GM18508 (cell line): ENCODE measurements at regions not wholly inside any gene's neighbourhood (a gene's known extent, or its start where the extent isn't known, plus 50 kb on each side); places are given as distances from the start of the nearest gene placed in this dataset.
"Not testable (repeated sequence)": the region's sequence is repeated elsewhere in the genome, so short reads cannot be mapped to it uniquely, and the experiment has no call there.

Source experiments
- ATAC-seq: cut with Tn5 transposase; IDR thresholded peaks from one replicate; pipeline ENCODE4 v1.9.1; 2021; ENCODE audit warnings: moderate number of reproducible peaks; ENCODE audit not compliant: insufficient read depth, unreplicated experiment

GRCh38 chr6:139703780-139704179 lies 329.3 kb upstream of the CITED2 start:
- no peak for ATAC-seq

GRCh38 chr6:139702706-139703105 lies 328.3 kb upstream of the CITED2 start:
- ATAC-seq, result no peak

- ATAC-seq, result no peak
Observed at GRCh38 chr6:139701695-139702094, 327.2 kb upstream of the CITED2 start.

- ATAC-seq, result no peak
Observed at GRCh38 chr6:139701003-139701402, 326.6 kb upstream of the CITED2 start.

- ATAC-seq, result no peak
Observed at GRCh38 chr6:139699911-139700310, 325.5 kb upstream of the CITED2 start.

GRCh38 chr6:139699335-139699734 lies 324.9 kb upstream of the CITED2 start:
- ATAC-seq, result no peak

GRCh38 chr6:139698526-139699176 lies 324.2 kb upstream of the CITED2 start:
- no peak for ATAC-seq

- not testable (repeated sequence) for ATAC-seq
Observed at GRCh38 chr6:139697856-139698255, 323.4 kb upstream of the CITED2 start.

GRCh38 chr6:139696991-139697390 lies 322.5 kb upstream of the CITED2 start:
- not testable (repeated sequence) for ATAC-seq

- ATAC-seq, result no peak
Observed at GRCh38 chr6:139695361-139695760, 320.9 kb upstream of the CITED2 start.

- no peak for ATAC-seq
Observed at GRCh38 chr6:139693735-139694134, 319.3 kb upstream of the CITED2 start.

- no peak for ATAC-seq
Observed at GRCh38 chr6:139690007-139690406, 315.6 kb upstream of the CITED2 start.

- no peak for ATAC-seq
Observed at GRCh38 chr6:139687055-139687454, 312.6 kb upstream of the CITED2 start.

- ATAC-seq, result no peak
Observed at GRCh38 chr6:139686308-139686707, 311.9 kb upstream of the CITED2 start.

- no peak for ATAC-seq
Observed at GRCh38 chr6:139685009-139685408, 310.6 kb upstream of the CITED2 start.

- no peak for ATAC-seq
Observed at GRCh38 chr6:139680819-139681218, 306.4 kb upstream of the CITED2 start.

- ATAC-seq, result no peak
Observed at GRCh38 chr6:139679516-139680179, 305.2 kb upstream of the CITED2 start.

- no peak for ATAC-seq
Observed at GRCh38 chr6:139676718-139677117, 302.3 kb upstream of the CITED2 start.

- ATAC-seq, result no peak
Observed at GRCh38 chr6:139666284-139666683, 291.8 kb upstream of the CITED2 start.

- ATAC-seq, result no peak
Observed at GRCh38 chr6:139663996-139664395, 289.5 kb upstream of the CITED2 start.

GRCh38 chr6:139659711-139660110 lies 285.3 kb upstream of the CITED2 start:
- no peak for ATAC-seq

GRCh38 chr6:139659196-139659595 lies 284.7 kb upstream of the CITED2 start:
- ATAC-seq, result no peak
